ENCODE measurements at regions not wholly inside any gene's neighbourhood (a gene's known extent, or its start where the extent isn't known, plus 50 kb on each side); places are given as distances from the start of the nearest gene placed in this dataset.

GRCh38 chr9:107585465-107585864 is 95.9 kb upstream of the KLF4 start (continued):
- TF ChIP-seq ZNF407 (CRISPR knock-in tag; IDR thresholded peaks at IDR 0.05; ENCODE audit: not compliant biosample characterization) (no peak), ARID3A (IDR thresholded peaks at IDR 0.05; ENCODE audit: low read depth, low read length) (no peak), SATB2 (CRISPR knock-in tag; IDR thresholded peaks at IDR 0.05) (no peak)

Measured in HepG2 (cell line).